B cell (primary cell): ENCODE measurements at regions not wholly inside any gene's neighbourhood (a gene's known extent, or its start where the extent isn't known, plus 50 kb on each side); places are given as distances from the start of the nearest gene placed in this dataset.

Source experiments
- ATAC-seq: fragments of 200-7000 bp; cut with Tn5 transposase; one replicate; pipeline ENCODE4 v1.10.0; 2021; ENCODE audit warnings: low read depth, mild to moderate bottlenecking, moderate number of reproducible peaks, moderate library complexity
- CTCF ChIA-PET: fragments of 350-600 bp; sonication (Branson Sonifier 250); formaldehyde crosslinking; loops from one replicate; lab custom pipeline; 2021; ENCODE audit warnings: antibody characterized with exemption, inconsistent platforms; lab: Charles Lee
- POLR2A ChIA-PET: fragments of 350-600 bp; sonication (Branson Sonifier 250); formaldehyde crosslinking; loops from one replicate; lab custom pipeline; 2021; ENCODE audit warnings: antibody characterized with exemption; lab: Charles Lee
- DNase-seq: peaks from one replicate; pipeline ENCODE4 v3.0.0; 2013
- H2AFZ ChIP-seq: 2 replicates; pipeline ENCODE4 v1.6.1; 2012; ENCODE audit warnings: mild to moderate bottlenecking, low read depth, low read length; ENCODE audit not compliant: insufficient read depth, poor library complexity, severe bottlenecking
- H3K27ac ChIP-seq, 2 donors: 1 replicate in 1 of 2; 2 replicates in 1 of 2; pipeline ENCODE4 v1.5.1; 2012 to 2013; ENCODE audit warnings: low read length in 2 of 2, mild to moderate bottlenecking in 2 of 2, moderate library complexity in 1 of 2
- H3K27me3 ChIP-seq, 4 experiments: fragments of 200-600 bp in 1 of 4; sonication (generic) in 1 of 4; replicated peaks in 1 of 4; 1 replicate in 2 of 4; 2 replicates in 2 of 4; pipeline versions ENCODE4 v1.6.1 to v1.7.0; 2013 to 2016; ENCODE audit warnings: low read length in 3 of 4, mild to moderate bottlenecking in 2 of 4, mixed read lengths in 1 of 4, moderate library complexity in 1 of 4; ENCODE audit not compliant: insufficient read depth in 4 of 4, control insufficient read depth in 3 of 4; ENCODE audit errors: control extremely low read depth in 1 of 4
- H3K36me3 ChIP-seq, 2 experiments: replicated peaks in 1 of 2; 1 replicate in 1 of 2; 2 replicates in 1 of 2; pipeline versions ENCODE4 v1.6.1 to v1.7.1; 2013; ENCODE audit warnings: low read length in 1 of 2; ENCODE audit not compliant: insufficient read depth in 2 of 2, control insufficient read depth in 1 of 2; ENCODE audit errors: control extremely low read depth in 1 of 2, extremely low read depth in 1 of 2
- H3K4me1 ChIP-seq, 2 donors: fragments of 200-600 bp in 1 of 2; sonication (generic) in 1 of 2; 1 replicate in 1 of 2; 2 replicates in 1 of 2; pipeline versions ENCODE4 v1.5.1 to v1.6.1; 2013 to 2017; ENCODE audit warnings: low read length in 2 of 2; ENCODE audit not compliant: control insufficient read depth in 2 of 2, insufficient read depth in 2 of 2
- H3K4me2 ChIP-seq: replicated peaks from 2 replicates; pipeline ENCODE3; 2012; ENCODE audit warnings: mild to moderate bottlenecking, low read depth, low read length; ENCODE audit not compliant: poor library complexity, severe bottlenecking
- H3K4me3 ChIP-seq, 5 experiments: fragments of 200-600 bp in 1 of 5; sonication (generic) in 1 of 5; 1 replicate in 3 of 5; 2 replicates in 2 of 5; pipeline versions ENCODE4 v1.5.1 to v1.7.0; 2011 to 2016; ENCODE audit warnings: low read length in 4 of 5, mild to moderate bottlenecking in 4 of 5, low read depth in 2 of 5, control low read depth in 1 of 5, moderate library complexity in 1 of 5; ENCODE audit not compliant: insufficient read depth in 1 of 5; ENCODE audit errors: control extremely low read depth in 1 of 5, extremely low read depth in 1 of 5
- H3K79me2 ChIP-seq: fragments of 200-600 bp; sonication (generic); one replicate; pipeline ENCODE4 v1.6.0; 2016; ENCODE audit warnings: low read length; ENCODE audit not compliant: control insufficient read depth, insufficient read depth
- H3K9ac ChIP-seq: fragments of 200-600 bp; sonication (generic); 2 replicates; pipeline ENCODE4 v1.6.1; 2017; ENCODE audit warnings: mild to moderate bottlenecking, low read length, moderate library complexity
- H3K9me3 ChIP-seq, 3 donors: one replicate each; pipeline versions ENCODE4 v1.6.1 to v1.7.1; 2013; ENCODE audit warnings: low read length in 2 of 3; ENCODE audit not compliant: control insufficient read depth in 2 of 3, insufficient read depth in 1 of 3; ENCODE audit errors: control extremely low read depth in 1 of 3
- H4K20me1 ChIP-seq: 2 replicates; pipeline ENCODE4 v1.6.0; 2012; ENCODE audit warnings: mild to moderate bottlenecking, low read length; ENCODE audit not compliant: insufficient read depth, control insufficient read depth, poor library complexity, severe bottlenecking
- H3K27ac Mint-ChIP-seq: one replicate; pipeline ENCODE4 v1.8.0; 2021; ENCODE audit warnings: mixed read lengths
- H3K27me3 Mint-ChIP-seq: one replicate; pipeline ENCODE4 v1.8.0; 2021; ENCODE audit warnings: mixed read lengths
- H3K4me1 Mint-ChIP-seq: one replicate; pipeline ENCODE4 v1.8.0; 2021; ENCODE audit warnings: mixed read lengths
- H3K4me3 Mint-ChIP-seq: one replicate; pipeline ENCODE4 v1.8.0; 2021; ENCODE audit warnings: mixed read lengths
- H3K9me3 Mint-ChIP-seq: one replicate; pipeline ENCODE4 v1.8.0; 2022; ENCODE audit warnings: mixed read lengths; ENCODE audit not compliant: insufficient read depth
- EZH2 ChIP-seq: IDR thresholded peaks from 2 replicates; pipeline ENCODE4 v1.6.1; 2012; ENCODE audit warnings: borderline replicate concordance, low read depth, mild to moderate bottlenecking, moderate library complexity, low read length; ENCODE audit not compliant: insufficient read depth, poor library complexity, severe bottlenecking
- WGBS: methylation state at CpG from one replicate; pipeline ENCODE4 v1.1.5; 2013; ENCODE audit warnings: missing lambda C conversion rate; ENCODE audit not compliant: insufficient coverage; 5-methylcytosine and 5-hydroxymethylcytosine counted together
- intact Hi-C: fragments of 100-400 bp; cut with micrococcal nuclease; formaldehyde crosslinking; loops from one replicate; pipeline ENCODE4 v1.10.0; 2022
- TF ChIP-seq, protein P1 (sequence below): fragments of 200-600 bp; IDR thresholded peaks from one replicate; pipeline ENCODE4 v1.8.0; 2022; ENCODE audit warnings: antibody characterized with exemption, mild to moderate bottlenecking

DNA sequence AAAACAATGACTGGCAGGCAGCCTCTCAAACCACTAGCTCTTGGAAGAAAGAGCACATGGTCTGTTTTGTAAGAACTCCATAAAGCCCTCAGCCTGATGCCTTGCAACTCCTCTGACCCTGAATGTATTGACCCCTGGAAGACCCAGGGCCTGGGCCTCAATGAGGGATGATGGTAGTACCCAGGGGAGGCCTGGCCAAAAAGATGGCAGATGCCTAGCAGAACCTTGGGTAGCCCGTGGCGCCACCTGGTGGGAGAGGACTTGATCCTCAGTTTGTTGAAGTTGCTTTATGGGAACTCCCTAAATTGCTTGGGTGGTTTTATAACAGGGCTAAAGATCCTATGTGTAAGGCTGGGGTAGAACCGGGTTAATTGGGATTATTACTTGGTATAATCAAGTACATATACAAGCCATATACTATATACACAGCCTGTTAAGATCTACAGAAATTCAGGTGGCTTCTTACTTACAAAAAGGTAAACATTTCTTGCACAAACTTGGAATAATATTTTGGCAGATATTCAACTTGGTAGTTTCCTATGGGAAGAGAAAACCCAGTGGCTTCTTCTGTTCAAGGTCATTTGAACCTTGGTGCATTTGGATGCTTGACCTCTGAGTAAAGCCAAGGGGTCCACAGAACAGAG, 95.8 kb upstream of the CACUL1 start:
- Mint-ChIP-seq H3K27me3 (peaks cover 14% of the 10 kb centered on the region), H3K27ac (no peak overlapping the region), H3K4me1 (no peaks in the 10 kb centered on the region), H3K4me3 (no peak overlapping the region), H3K9me3 (no peaks in the 10 kb centered on the region)
- Histone ChIP-seq H3K27me3 (peaks cover 0 to 4% (median 0%) of the 10 kb centered on the region in 4 experiments), H3K36me3 (no peaks in the 10 kb centered on the region), H3K4me1 (no peaks in the 10 kb centered on the region), H3K9me3 (no peaks in the 10 kb centered on the region), H3K9ac (no peak overlapping the region), H2AFZ (no peak overlapping the region), H4K20me1 (no peaks in the 10 kb centered on the region), H3K4me2 (no peak overlapping the region), H3K27ac (no peak overlapping the region), H3K79me2 (no peaks in the 10 kb centered on the region), H3K4me3 (no peak overlapping the region)
- no peak for TF ChIP-seq EZH2
- TF ChIP-seq, protein P1, sequence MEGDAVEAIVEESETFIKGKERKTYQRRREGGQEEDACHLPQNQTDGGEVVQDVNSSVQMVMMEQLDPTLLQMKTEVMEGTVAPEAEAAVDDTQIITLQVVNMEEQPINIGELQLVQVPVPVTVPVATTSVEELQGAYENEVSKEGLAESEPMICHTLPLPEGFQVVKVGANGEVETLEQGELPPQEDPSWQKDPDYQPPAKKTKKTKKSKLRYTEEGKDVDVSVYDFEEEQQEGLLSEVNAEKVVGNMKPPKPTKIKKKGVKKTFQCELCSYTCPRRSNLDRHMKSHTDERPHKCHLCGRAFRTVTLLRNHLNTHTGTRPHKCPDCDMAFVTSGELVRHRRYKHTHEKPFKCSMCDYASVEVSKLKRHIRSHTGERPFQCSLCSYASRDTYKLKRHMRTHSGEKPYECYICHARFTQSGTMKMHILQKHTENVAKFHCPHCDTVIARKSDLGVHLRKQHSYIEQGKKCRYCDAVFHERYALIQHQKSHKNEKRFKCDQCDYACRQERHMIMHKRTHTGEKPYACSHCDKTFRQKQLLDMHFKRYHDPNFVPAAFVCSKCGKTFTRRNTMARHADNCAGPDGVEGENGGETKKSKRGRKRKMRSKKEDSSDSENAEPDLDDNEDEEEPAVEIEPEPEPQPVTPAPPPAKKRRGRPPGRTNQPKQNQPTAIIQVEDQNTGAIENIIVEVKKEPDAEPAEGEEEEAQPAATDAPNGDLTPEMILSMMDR = peak; percentile 66
- intact Hi-C loops = loop anchor here (1.0 kb wide), 1 partner anchor 282 kb away; no protein-coding TSS in a partner anchor
- peak; percentile 52 for DNase-seq
- CTCF ChIA-PET = interaction anchor here (1.4 kb wide), 1 partner anchor 282 kb away, joined by 13 read pairs; no protein-coding TSS in a partner anchor
- 6% methylated on average over 2 of the region's 3 CpGs for WGBS
- POLR2A ChIA-PET = no interaction called here
- peak; percentile 36 for ATAC-seq
